ENCODE measurements at regions not wholly inside any gene's neighbourhood (a gene's known extent, or its start where the extent isn't known, plus 50 kb on each side); places are given as distances from the start of the nearest gene placed in this dataset.

DNA sequence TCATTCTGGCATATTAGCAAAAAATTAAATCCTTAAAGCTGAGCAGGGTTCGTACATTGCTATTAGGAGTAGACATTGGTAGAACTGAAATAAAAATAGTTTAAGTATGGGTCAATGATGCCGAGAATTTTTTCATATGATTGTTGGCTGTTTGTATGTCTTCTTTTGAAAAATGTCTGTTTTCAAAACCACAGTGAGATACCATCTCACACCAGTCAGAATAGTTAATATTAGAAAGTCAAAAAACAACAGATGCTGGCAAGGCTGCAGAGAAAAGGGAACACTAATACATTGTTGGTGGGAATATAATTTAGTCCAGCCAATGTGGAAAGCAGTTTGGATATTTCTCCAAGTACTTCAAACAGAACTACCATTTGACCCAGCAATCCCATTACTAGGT is 410.8 kb upstream of the TRIB2 start:
- Histone ChIP-seq H3K27ac (ENCODE audit: low read depth, low read length) (no peak overlapping the region), H3K36me3 (ENCODE audit: control insufficient read depth, insufficient read depth, low read length) (no peaks in the 10 kb centered on the region), H3K27me3 (ENCODE audit: control insufficient read depth, insufficient read depth, low read length, poor library complexity, severe bottlenecking) (no peaks in the 10 kb centered on the region), H3K4me3 (ENCODE audit: low read length) (no peak overlapping the region), H3K4me1 (ENCODE audit: control insufficient read depth, insufficient read depth, low read length) (peaks cover 4% of the 10 kb centered on the region), H3K9ac (ENCODE audit: extremely low read depth, low read length, poor library complexity, severe bottlenecking) (no peak overlapping the region), H3K9me3 (ENCODE audit: control insufficient read depth, low read length) (peaks cover 5% of the 10 kb centered on the region)
- no peaks in the 10 kb centered on the region for H3K27me3 Mint-ChIP-seq (ENCODE audit: insufficient read depth)
- H3K4me1 Mint-ChIP-seq = peaks cover 17% of the 10 kb centered on the region
- no peaks in the 10 kb centered on the region for H3K36me3 Mint-ChIP-seq (ENCODE audit: low read depth)
- no peak overlapping the region for H3K4me3 Mint-ChIP-seq
- WGBS, 2 experiments (ENCODE audit: insufficient coverage in 1 of 2, insufficient read length in 1 of 2) = 55 to 65% methylated on average over 2 of the region's 2 CpGs
- DNase-seq = no peak
- TF ChIP-seq, protein P1, sequence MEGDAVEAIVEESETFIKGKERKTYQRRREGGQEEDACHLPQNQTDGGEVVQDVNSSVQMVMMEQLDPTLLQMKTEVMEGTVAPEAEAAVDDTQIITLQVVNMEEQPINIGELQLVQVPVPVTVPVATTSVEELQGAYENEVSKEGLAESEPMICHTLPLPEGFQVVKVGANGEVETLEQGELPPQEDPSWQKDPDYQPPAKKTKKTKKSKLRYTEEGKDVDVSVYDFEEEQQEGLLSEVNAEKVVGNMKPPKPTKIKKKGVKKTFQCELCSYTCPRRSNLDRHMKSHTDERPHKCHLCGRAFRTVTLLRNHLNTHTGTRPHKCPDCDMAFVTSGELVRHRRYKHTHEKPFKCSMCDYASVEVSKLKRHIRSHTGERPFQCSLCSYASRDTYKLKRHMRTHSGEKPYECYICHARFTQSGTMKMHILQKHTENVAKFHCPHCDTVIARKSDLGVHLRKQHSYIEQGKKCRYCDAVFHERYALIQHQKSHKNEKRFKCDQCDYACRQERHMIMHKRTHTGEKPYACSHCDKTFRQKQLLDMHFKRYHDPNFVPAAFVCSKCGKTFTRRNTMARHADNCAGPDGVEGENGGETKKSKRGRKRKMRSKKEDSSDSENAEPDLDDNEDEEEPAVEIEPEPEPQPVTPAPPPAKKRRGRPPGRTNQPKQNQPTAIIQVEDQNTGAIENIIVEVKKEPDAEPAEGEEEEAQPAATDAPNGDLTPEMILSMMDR (conservative IDR thresholded peaks at IDR 0.05) = no peak
- no peak overlapping the region for H3K27ac Mint-ChIP-seq
- H3K9me3 Mint-ChIP-seq = no peaks in the 10 kb centered on the region

DNA sequence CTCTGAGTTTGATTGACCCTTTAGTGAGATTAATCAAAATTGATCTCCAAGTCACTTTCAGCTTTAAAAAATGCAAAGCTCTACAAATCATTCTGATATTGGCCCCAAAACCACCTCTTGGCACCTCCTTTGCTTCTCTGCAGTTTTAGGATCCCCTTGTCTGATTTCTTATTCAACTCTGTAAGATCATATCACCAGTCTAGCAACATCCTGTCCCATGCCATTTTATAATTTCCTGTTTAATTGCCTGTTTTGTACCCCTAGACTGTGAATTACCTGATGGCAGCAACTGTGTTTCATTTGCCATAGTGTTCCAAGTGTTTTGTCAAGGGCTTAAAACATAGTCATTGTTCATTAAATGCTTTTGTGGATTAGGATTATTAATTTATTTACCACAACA is 406.3 kb upstream of the TRIB2 start:
- Histone ChIP-seq H3K27me3 (ENCODE audit: control insufficient read depth, insufficient read depth, low read length, poor library complexity, severe bottlenecking) (no peaks in the 10 kb centered on the region), H3K4me1 (ENCODE audit: control insufficient read depth, insufficient read depth, low read length) (no peaks in the 10 kb centered on the region), H3K27ac (ENCODE audit: low read depth, low read length) (no peak overlapping the region), H3K9me3 (ENCODE audit: control insufficient read depth, low read length) (peaks cover 5% of the 10 kb centered on the region), H3K4me3 (ENCODE audit: low read length) (no peak overlapping the region), H3K36me3 (ENCODE audit: control insufficient read depth, insufficient read depth, low read length) (no peaks in the 10 kb centered on the region), H3K9ac (ENCODE audit: extremely low read depth, low read length, poor library complexity, severe bottlenecking) (no peak overlapping the region)
- Mint-ChIP-seq H3K4me3 (no peak overlapping the region), H3K27ac (no peak overlapping the region), H3K4me1 (peaks cover 11% of the 10 kb centered on the region), H3K9me3 (no peaks in the 10 kb centered on the region), H3K36me3 (ENCODE audit: low read depth) (no peaks in the 10 kb centered on the region), H3K27me3 (ENCODE audit: insufficient read depth) (no peaks in the 10 kb centered on the region)
- TF ChIP-seq, protein P1 (conservative IDR thresholded peaks at IDR 0.05) = no peak
- no peak for DNase-seq

DNA sequence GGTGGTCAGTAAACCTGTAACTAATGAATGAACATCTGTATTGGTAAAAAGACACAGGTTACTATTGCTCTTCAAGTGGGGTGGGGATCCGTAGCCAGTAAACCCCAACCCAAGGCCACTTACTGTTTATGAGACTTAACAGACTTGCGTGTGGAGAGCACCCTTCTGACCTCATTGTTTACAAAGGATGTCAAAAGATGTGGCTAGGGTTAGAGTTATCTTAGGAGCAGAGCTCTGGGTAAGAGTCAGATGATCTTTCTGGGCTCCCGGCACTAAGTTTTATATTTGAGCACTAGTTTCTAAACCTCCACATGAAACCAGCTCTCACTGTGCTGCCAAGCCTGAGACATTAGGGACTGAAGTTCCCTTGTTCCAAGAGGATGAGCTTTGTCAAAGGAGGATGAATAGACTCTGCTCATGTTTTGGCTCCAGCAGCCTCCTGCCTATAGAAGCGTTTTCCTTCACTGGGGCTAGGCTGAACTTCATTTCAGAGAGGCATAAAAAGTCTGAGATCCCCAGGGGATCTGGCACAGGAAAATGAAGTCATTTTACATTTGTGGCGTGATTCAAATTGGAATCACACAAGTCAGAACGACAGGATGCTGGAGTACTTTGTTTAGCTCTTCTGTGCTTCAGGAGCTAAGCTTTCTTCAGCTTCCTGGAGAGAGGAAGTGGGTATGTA is 403.1 kb upstream of the TRIB2 start:
- no peak overlapping the region for H3K27ac ChIP-seq (ENCODE audit: low read depth, low read length)
- no peaks in the 10 kb centered on the region for H3K36me3 ChIP-seq (ENCODE audit: control insufficient read depth, insufficient read depth, low read length)
- H3K36me3 Mint-ChIP-seq (ENCODE audit: low read depth) = no peaks in the 10 kb centered on the region
- no peaks in the 10 kb centered on the region for H3K9me3 ChIP-seq (ENCODE audit: control insufficient read depth, low read length)
- H3K27ac Mint-ChIP-seq = no peak overlapping the region
- no peaks in the 10 kb centered on the region for H3K27me3 Mint-ChIP-seq (ENCODE audit: insufficient read depth)
- no peaks in the 10 kb centered on the region for H3K27me3 ChIP-seq (ENCODE audit: control insufficient read depth, insufficient read depth, low read length, poor library complexity, severe bottlenecking)
- no peak for DNase-seq
- H3K4me1 Mint-ChIP-seq = peaks cover 11% of the 10 kb centered on the region
- no peak overlapping the region for H3K4me3 Mint-ChIP-seq
- 74 to 78% methylated on average over 5 to 6 of the region's 6 CpGs for WGBS, 2 experiments (ENCODE audit: insufficient coverage in 1 of 2, insufficient read length in 1 of 2)
- H3K9me3 Mint-ChIP-seq = no peaks in the 10 kb centered on the region
- no peak overlapping the region for H3K9ac ChIP-seq (ENCODE audit: extremely low read depth, low read length, poor library complexity, severe bottlenecking)
- H3K4me3 ChIP-seq (ENCODE audit: low read length) = no peak overlapping the region
- TF ChIP-seq, protein P1 (conservative IDR thresholded peaks at IDR 0.05) = no peak
- no peaks in the 10 kb centered on the region for H3K4me1 ChIP-seq (ENCODE audit: control insufficient read depth, insufficient read depth, low read length)

All from endodermal cell (in vitro differentiated cells).